H1 (cell line): ENCODE measurements at regions not wholly inside any gene's neighbourhood (a gene's known extent, or its start where the extent isn't known, plus 50 kb on each side); places are given as distances from the start of the nearest gene placed in this dataset.

Experiments
- CTCF ChIA-PET: fragments of 300-600 bp; sonication (Branson Sonifier 250); formaldehyde crosslinking; loops from one replicate; lab custom pipeline; 2021; ENCODE audit not compliant: partially characterized antibody; lab: Charles Lee
- POLR2A ChIA-PET: fragments of 300-600 bp; sonication (Branson Sonifier 250); formaldehyde crosslinking; loops from one replicate; lab custom pipeline; 2021; ENCODE audit warnings: inconsistent platforms; ENCODE audit not compliant: partially characterized antibody; lab: Charles Lee
- DNase-seq, 2 experiments: peaks; one replicate each; pipeline versions ENCODE4 v3.0.0 to v3.0.0-alpha.2; 2010 to 2022; ENCODE audit warnings: low spot score in 2 of 2, low read depth in 1 of 2, mixed read lengths in 1 of 2
- FAIRE-seq: peaks from 2 replicates; lab custom pipeline; 2011; peaks lifted over from hg19 to GRCh38; lab: Jason Lieb, UNC
- H2AFZ ChIP-seq: 2 replicates; pipeline ENCODE4 v1.8.1; 2012; ENCODE audit warnings: low read length, inconsistent platforms
- H2AK5ac ChIP-seq: 2 replicates; pipeline ENCODE4 v1.6.1; 2013; ENCODE audit warnings: low read depth, low read length
- H2BK120ac ChIP-seq: replicated peaks from 2 replicates; pipeline ENCODE3; 2013; ENCODE audit warnings: low read depth, low read length, inconsistent platforms
- H2BK12ac ChIP-seq: 2 replicates; pipeline ENCODE4 v1.6.1; 2013; ENCODE audit warnings: low read depth, low read length
- H2BK15ac ChIP-seq: 2 replicates; pipeline ENCODE4 v1.6.1; 2013; ENCODE audit warnings: low read length
- H2BK20ac ChIP-seq: 2 replicates; pipeline ENCODE4 v1.6.1; 2013; ENCODE audit warnings: low read length
- H2BK5ac ChIP-seq: 2 replicates; pipeline ENCODE4 v1.6.1; 2013; ENCODE audit warnings: low read depth, low read length
- H3K14ac ChIP-seq: 2 replicates; pipeline ENCODE4 v1.6.1; 2013; ENCODE audit warnings: inconsistent platforms; ENCODE audit not compliant: insufficient read length
- H3K18ac ChIP-seq: 2 replicates; pipeline ENCODE4 v1.6.1; 2013; ENCODE audit warnings: low read length; ENCODE audit errors: extremely low read depth
- H3K23ac ChIP-seq: 2 replicates; pipeline ENCODE4 v1.6.1; 2013; ENCODE audit warnings: inconsistent platforms; ENCODE audit not compliant: insufficient read length
- H3K23me2 ChIP-seq: 2 replicates; pipeline ENCODE4 v1.6.1; 2013; ENCODE audit warnings: low read depth, low read length
- H3K27ac ChIP-seq: 2 replicates; pipeline ENCODE4 v1.6.1; 2011; ENCODE audit warnings: low read depth, low read length, inconsistent platforms
- H3K27me3 ChIP-seq, 4 experiments: replicated peaks in 1 of 4; 1 replicate in 1 of 4; 2 replicates in 3 of 4; pipeline versions ENCODE4 v1.6.1 to v1.8.1; 2011 to 2013; ENCODE audit warnings: low read length in 3 of 4, mild to moderate bottlenecking in 3 of 4, inconsistent platforms in 2 of 4, mixed read lengths in 2 of 4, moderate library complexity in 1 of 4; ENCODE audit not compliant: control insufficient read depth in 3 of 4, insufficient read depth in 3 of 4; ENCODE audit errors: extremely low read depth in 1 of 4
- H3K36me3 ChIP-seq, 4 experiments: 2 replicates each; pipeline versions ENCODE4 v1.6.1 to v1.8.1; 2011 to 2013; ENCODE audit warnings: mild to moderate bottlenecking in 4 of 4, low read length in 3 of 4, moderate library complexity in 2 of 4, control low read depth in 1 of 4, inconsistent platforms in 1 of 4; ENCODE audit not compliant: insufficient read depth in 4 of 4, control insufficient read depth in 2 of 4
- H3K4ac ChIP-seq: replicated peaks from 2 replicates; pipeline ENCODE3; 2013; ENCODE audit warnings: low read length, low read depth, mixed read lengths, inconsistent platforms; ENCODE audit not compliant: insufficient read length
- H3K4me1 ChIP-seq, 4 experiments: replicated peaks in 1 of 4; 1 replicate in 1 of 4; 2 replicates in 3 of 4; pipeline versions ENCODE4 v1.6.1 to v1.8.1; 2011 to 2013; ENCODE audit warnings: low read length in 3 of 4, inconsistent platforms in 2 of 4, mixed read lengths in 1 of 4; ENCODE audit not compliant: insufficient read depth in 4 of 4, control insufficient read depth in 3 of 4
- H3K4me2 ChIP-seq, 2 experiments: 2 replicates each; pipeline versions ENCODE4 v1.6.1 to v1.8.1; 2011 to 2013; ENCODE audit warnings: low read depth in 2 of 2, low read length in 2 of 2, control low read depth in 1 of 2, inconsistent platforms in 1 of 2, mild to moderate bottlenecking in 1 of 2; ENCODE audit not compliant: insufficient read depth in 1 of 2
- H3K4me3 ChIP-seq, 4 experiments: fragments of 200-600, 300-600 bp in 1 of 4; sonication (generic), shearing (Covaris generic), sonication (Bioruptor Twin) in 1 of 4; 2 replicates each; pipeline versions ENCODE4 v1.5.1 to v1.8.1; 2011 to 2016; ENCODE audit warnings: low read length in 4 of 4, low read depth in 3 of 4, control low read depth in 2 of 4, inconsistent platforms in 2 of 4, mild to moderate bottlenecking in 2 of 4, mixed read lengths in 1 of 4, moderate library complexity in 1 of 4; ENCODE audit not compliant: insufficient read depth in 2 of 4; ENCODE audit errors: extremely low read depth in 1 of 4
- H3K56ac ChIP-seq: replicated peaks from 2 replicates; pipeline ENCODE3; 2013; ENCODE audit warnings: low read depth, mild to moderate bottlenecking, mixed read lengths, low read length, inconsistent platforms; ENCODE audit not compliant: insufficient read length
- H3K79me1 ChIP-seq: 2 replicates; pipeline ENCODE4 v1.6.1; 2013; ENCODE audit warnings: low read depth, low read length, control low read depth
- H3K79me2 ChIP-seq, 2 experiments: 2 replicates each; pipeline versions ENCODE4 v1.6.1 to v1.8.1; 2012 to 2013; ENCODE audit warnings: low read length in 2 of 2, mild to moderate bottlenecking in 2 of 2, inconsistent platforms in 1 of 2; ENCODE audit not compliant: insufficient read depth in 2 of 2, control insufficient read depth in 1 of 2
- H3K9ac ChIP-seq, 4 experiments: replicated peaks in 1 of 4; 1 replicate in 1 of 4; 2 replicates in 3 of 4; pipeline versions ENCODE4 v1.6.1 to v1.8.1; 2011 to 2013; ENCODE audit warnings: low read depth in 3 of 4, low read length in 3 of 4, control low read depth in 2 of 4, mild to moderate bottlenecking in 2 of 4, moderate library complexity in 2 of 4, inconsistent platforms in 1 of 4; ENCODE audit errors: extremely low read depth in 1 of 4
- H3K9me3 ChIP-seq, 2 experiments: 2 replicates each; pipeline versions ENCODE4 v1.6.1 to v1.8.1; 2012 to 2013; ENCODE audit warnings: mild to moderate bottlenecking in 2 of 2, moderate library complexity in 2 of 2, control low read depth in 1 of 2, inconsistent platforms in 1 of 2, low read depth in 1 of 2, low read length in 1 of 2, mixed read lengths in 1 of 2; ENCODE audit not compliant: insufficient read depth in 2 of 2
- H4K20me1 ChIP-seq, 2 experiments: replicated peaks in 1 of 2; 2 replicates each; pipeline versions ENCODE3 to v1.8.1; 2011 to 2013; ENCODE audit warnings: inconsistent platforms in 2 of 2, low read length in 2 of 2, mild to moderate bottlenecking in 1 of 2; ENCODE audit not compliant: insufficient read depth in 2 of 2, control insufficient read depth in 1 of 2
- H4K5ac ChIP-seq: 2 replicates; pipeline ENCODE4 v1.6.1; 2013; ENCODE audit warnings: low read length, low read depth, mixed read lengths, inconsistent platforms; ENCODE audit not compliant: insufficient read length
- H4K8ac ChIP-seq: 2 replicates; pipeline ENCODE4 v1.8.0; 2013; ENCODE audit warnings: mild to moderate bottlenecking, moderate library complexity, low read length, inconsistent platforms; ENCODE audit not compliant: insufficient read depth; ENCODE audit errors: extremely low read depth
- H4K91ac ChIP-seq: replicated peaks from 2 replicates; pipeline ENCODE3; 2013; ENCODE audit warnings: low read length, mixed read lengths, inconsistent platforms; ENCODE audit not compliant: insufficient read length
- CEBPB ChIP-seq: IDR thresholded peaks from 2 replicates; pipeline ENCODE4 v1.6.1; 2012; ENCODE audit warnings: low read depth, low read length
- HDAC6 ChIP-seq: IDR thresholded peaks from one replicate; pipeline ENCODE4 v1.7.1; 2012; ENCODE audit warnings: low read depth, mild to moderate bottlenecking, inconsistent platforms, low read length, moderate library complexity
- RBBP5 ChIP-seq: IDR thresholded peaks from 2 replicates; pipeline ENCODE4 v1.7.1; 2012; ENCODE audit warnings: low read depth, mild to moderate bottlenecking, inconsistent platforms, low read length, moderate library complexity, borderline replicate concordance
- SIRT6 ChIP-seq: IDR thresholded peaks from one replicate; pipeline ENCODE4 v1.7.1; 2012; ENCODE audit warnings: low read length, inconsistent platforms
- SIX5 ChIP-seq: IDR thresholded peaks from 2 replicates; pipeline ENCODE4 v1.6.1; 2011; ENCODE audit warnings: mild to moderate bottlenecking, low read depth, low read length
- SUZ12 ChIP-seq: fragments of 200-600 bp; sonication (generic); IDR thresholded peaks from 2 replicates; pipeline ENCODE4 v1.6.1; 2012; ENCODE audit warnings: mild to moderate bottlenecking, inconsistent platforms, low read length, moderate library complexity, mixed read lengths
- ZNF274 ChIP-seq: IDR thresholded peaks from 2 replicates; pipeline ENCODE4 v1.7.0; 2012; ENCODE audit warnings: low read length, borderline replicate concordance; ENCODE audit errors: extremely low read depth
- WGBS, 2 experiments: shearing (Covaris generic) in 1 of 2; methylation state at CpG; one replicate each; pipeline versions ENCODE4 v1.1.6 to v1.1.7; 2013 to 2015; ENCODE audit warnings: low lambda C conversion rate in 2 of 2, mixed read lengths in 2 of 2, inconsistent platforms in 1 of 2, low coverage in 1 of 2, missing lambda C conversion rate in 1 of 2; ENCODE audit not compliant: insufficient replicate concordance in 2 of 2, insufficient coverage in 1 of 2, insufficient read length in 1 of 2; ENCODE audit errors: extremely low coverage in 1 of 2, missing lambda C conversion rate in 1 of 2; 5-methylcytosine and 5-hydroxymethylcytosine counted together
- TF ChIP-seq, protein P1 (sequence below): IDR thresholded peaks from 2 replicates; pipeline ENCODE4 v1.6.1; 2012; ENCODE audit warnings: low read length, inconsistent platforms
- TF ChIP-seq, protein P2 (sequence below): IDR thresholded peaks from 2 replicates; pipeline ENCODE4 v1.6.1; 2012; ENCODE audit warnings: inconsistent platforms
- TF ChIP-seq, protein P3 (sequence below), 3 experiments: IDR thresholded peaks; 1 replicate in 2 of 3; 2 replicates in 1 of 3; pipeline versions ENCODE4 v1.5.1 to v1.6.1; 2011; ENCODE audit warnings: low read length in 3 of 3, mild to moderate bottlenecking in 3 of 3, inconsistent platforms in 2 of 3, low read depth in 1 of 3, moderate library complexity in 1 of 3; ENCODE audit not compliant: insufficient read depth in 1 of 3; ENCODE audit errors: control extremely low read depth in 1 of 3

DNA sequence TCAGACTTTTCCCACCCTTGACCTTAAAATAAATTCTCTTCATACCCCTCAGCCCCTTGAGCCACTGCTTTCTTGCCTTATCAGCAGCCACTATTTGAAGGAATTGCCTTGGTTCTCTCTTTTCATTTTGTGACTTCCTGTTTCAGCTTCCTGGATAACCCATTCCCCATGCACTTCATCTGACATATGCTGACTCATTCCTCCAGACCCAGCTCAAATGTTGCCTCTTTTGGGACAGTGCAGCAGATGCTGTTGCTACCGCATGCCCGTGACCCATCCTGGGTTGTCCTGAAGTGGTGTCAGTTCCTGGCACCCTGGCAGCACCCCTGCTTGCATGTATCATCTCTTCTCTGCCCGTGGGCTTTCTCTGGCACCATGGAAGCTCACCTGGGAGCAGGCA, 496.1 kb downstream of the PTPRU start:
- Histone ChIP-seq H2AK5ac (no peak overlapping the region), H3K27me3 (0 out of 7 replicates have a peak, but pooled peaks cover 0 to 2% (median 0%) of the 10 kb centered on the region in 4 experiments), H3K23ac (no peak overlapping the region), H3K79me1 (no peaks in the 10 kb centered on the region), H3K79me2 (no peaks in the 10 kb centered on the region), H3K56ac (no peak overlapping the region), H2BK12ac (0 out of 2 replicates have a peak overlapping the region, but pooled peaks have one; percentile 2), H3K9ac (no peak overlapping the region), H3K27ac (no peak overlapping the region), H3K36me3 (no peaks in the 10 kb centered on the region), H2BK5ac (no peak overlapping the region), H4K20me1 (no peaks in the 10 kb centered on the region), H3K4me1 (no peaks in the 10 kb centered on the region), H3K14ac (no peak overlapping the region), H3K18ac (no peak overlapping the region), H3K4ac (no peak overlapping the region), H2AFZ (no peak overlapping the region), H2BK120ac (no peak overlapping the region), H3K4me2 (no peak overlapping the region), H3K23me2 (no peaks in the 10 kb centered on the region), H2BK15ac (0 out of 2 replicates have a peak overlapping the region, but pooled peaks have one; percentile 46), H4K91ac (no peak overlapping the region), H2BK20ac (no peak overlapping the region), H3K4me3 (no peak overlapping the region), H4K5ac (no peak overlapping the region), H3K9me3 (no peaks in the 10 kb centered on the region), H4K8ac (no peak overlapping the region)
- ChIA-PET POLR2A (no interaction called here), CTCF (interaction anchor here (0.7 kb wide), 1 partner anchor 16 kb away, joined by 4 read pairs; no protein-coding TSS in a partner anchor)
- FAIRE-seq, result no peak
- WGBS, 2 experiments, result 80% methylated on average over 3 of the region's 3 CpGs; no CpG with 5 or more reads in 1 of the 2 experiments
- DNase-seq, result no peak
- no peak for TF ChIP-seq SIRT6
- no peak for TF ChIP-seq ZNF274
- no peak for TF ChIP-seq SUZ12
- TF ChIP-seq CEBPB, result no peak
- TF ChIP-seq, protein P1, sequence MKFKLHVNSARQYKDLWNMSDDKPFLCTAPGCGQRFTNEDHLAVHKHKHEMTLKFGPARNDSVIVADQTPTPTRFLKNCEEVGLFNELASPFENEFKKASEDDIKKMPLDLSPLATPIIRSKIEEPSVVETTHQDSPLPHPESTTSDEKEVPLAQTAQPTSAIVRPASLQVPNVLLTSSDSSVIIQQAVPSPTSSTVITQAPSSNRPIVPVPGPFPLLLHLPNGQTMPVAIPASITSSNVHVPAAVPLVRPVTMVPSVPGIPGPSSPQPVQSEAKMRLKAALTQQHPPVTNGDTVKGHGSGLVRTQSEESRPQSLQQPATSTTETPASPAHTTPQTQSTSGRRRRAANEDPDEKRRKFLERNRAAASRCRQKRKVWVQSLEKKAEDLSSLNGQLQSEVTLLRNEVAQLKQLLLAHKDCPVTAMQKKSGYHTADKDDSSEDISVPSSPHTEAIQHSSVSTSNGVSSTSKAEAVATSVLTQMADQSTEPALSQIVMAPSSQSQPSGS, result no peak
- no peak for TF ChIP-seq RBBP5
- TF ChIP-seq SIX5, result no peak
- TF ChIP-seq, protein P2, sequence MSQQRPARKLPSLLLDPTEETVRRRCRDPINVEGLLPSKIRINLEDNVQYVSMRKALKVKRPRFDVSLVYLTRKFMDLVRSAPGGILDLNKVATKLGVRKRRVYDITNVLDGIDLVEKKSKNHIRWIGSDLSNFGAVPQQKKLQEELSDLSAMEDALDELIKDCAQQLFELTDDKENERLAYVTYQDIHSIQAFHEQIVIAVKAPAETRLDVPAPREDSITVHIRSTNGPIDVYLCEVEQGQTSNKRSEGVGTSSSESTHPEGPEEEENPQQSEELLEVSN, result no peak
- TF ChIP-seq, protein P3, sequence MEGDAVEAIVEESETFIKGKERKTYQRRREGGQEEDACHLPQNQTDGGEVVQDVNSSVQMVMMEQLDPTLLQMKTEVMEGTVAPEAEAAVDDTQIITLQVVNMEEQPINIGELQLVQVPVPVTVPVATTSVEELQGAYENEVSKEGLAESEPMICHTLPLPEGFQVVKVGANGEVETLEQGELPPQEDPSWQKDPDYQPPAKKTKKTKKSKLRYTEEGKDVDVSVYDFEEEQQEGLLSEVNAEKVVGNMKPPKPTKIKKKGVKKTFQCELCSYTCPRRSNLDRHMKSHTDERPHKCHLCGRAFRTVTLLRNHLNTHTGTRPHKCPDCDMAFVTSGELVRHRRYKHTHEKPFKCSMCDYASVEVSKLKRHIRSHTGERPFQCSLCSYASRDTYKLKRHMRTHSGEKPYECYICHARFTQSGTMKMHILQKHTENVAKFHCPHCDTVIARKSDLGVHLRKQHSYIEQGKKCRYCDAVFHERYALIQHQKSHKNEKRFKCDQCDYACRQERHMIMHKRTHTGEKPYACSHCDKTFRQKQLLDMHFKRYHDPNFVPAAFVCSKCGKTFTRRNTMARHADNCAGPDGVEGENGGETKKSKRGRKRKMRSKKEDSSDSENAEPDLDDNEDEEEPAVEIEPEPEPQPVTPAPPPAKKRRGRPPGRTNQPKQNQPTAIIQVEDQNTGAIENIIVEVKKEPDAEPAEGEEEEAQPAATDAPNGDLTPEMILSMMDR (IDR thresholded peaks at IDR 0.05; ENCODE audit: control extremely low read depth in 1 of 3, insufficient read depth in 1 of 3, low read depth in 1 of 3, low read length in 3 of 3), result no peak
- TF ChIP-seq HDAC6, result no peak
